ENCODE measurements at regions not wholly inside any gene's neighbourhood (a gene's known extent, or its start where the extent isn't known, plus 50 kb on each side); places are given as distances from the start of the nearest gene placed in this dataset.

GRCh38 chr1:30475966-30476365, 247.4 kb downstream of the MATN1 start:
- peaks cover 0 to 17% (median 0%) of the 10 kb centered on the region in 4 donors for H3K9me3 ChIP-seq
- H3K4me1 ChIP-seq: no peaks in the 10 kb centered on the region
- 70 to 73% methylated on average over 6 of the region's 6 CpGs for WGBS, 2 donors
- H3K36me3 ChIP-seq: no peaks in the 10 kb centered on the region
- H3K4me3 ChIP-seq: no peak overlapping the region
- no peak for DNase-seq (ENCODE audit: low spot score in 2 of 2)
- TF ChIP-seq POLR2A (IDR thresholded peaks at IDR 0.05) (no peak), CTCF (IDR thresholded peaks at IDR 0.05) (no peak), EP300 (IDR thresholded peaks at IDR 0.05) (no peak)
- H3K27me3 ChIP-seq: peaks cover 0 to 5% of the 10 kb centered on the region in 2 donors
- H3K27ac ChIP-seq: no peak overlapping the region

- TF ChIP-seq POLR2A (IDR thresholded peaks at IDR 0.05) (no peak), EP300 (IDR thresholded peaks at IDR 0.05) (no peak), CTCF (IDR thresholded peaks at IDR 0.05) (no peak)
- H3K4me1 ChIP-seq: no peaks in the 10 kb centered on the region
- no peak overlapping the region for H3K27ac ChIP-seq
- WGBS, 2 donors: 83 to 85% methylated on average over 9 of the region's 9 CpGs
- DNase-seq (ENCODE audit: low spot score in 2 of 2): no peak
- peaks cover 0 to 10% (median 0%) of the 10 kb centered on the region in 4 donors for H3K9me3 ChIP-seq
- no peak overlapping the region for H3K4me3 ChIP-seq
- no peaks in the 10 kb centered on the region for H3K36me3 ChIP-seq
- H3K27me3 ChIP-seq: peaks cover 0 to 5% of the 10 kb centered on the region in 2 donors
These were observed 248.2 kb downstream of the MATN1 start for GRCh38 chr1:30475201-30475600.

- 64 to 67% methylated on average over 9 of the region's 9 CpGs for WGBS, 2 donors
- Histone ChIP-seq H3K4me1 (no peaks in the 10 kb centered on the region), H3K36me3 (no peaks in the 10 kb centered on the region), H3K27ac (no peak overlapping the region), H3K4me3 (no peak overlapping the region), H3K9me3 (peaks cover 0 to 6% (median 0%) of the 10 kb centered on the region in 4 donors), H3K27me3 (peaks cover 0 to 1% of the 10 kb centered on the region in 2 donors)
- no peak for TF ChIP-seq EP300 (IDR thresholded peaks at IDR 0.05)
- no peak for TF ChIP-seq CTCF (IDR thresholded peaks at IDR 0.05)
- TF ChIP-seq POLR2A (IDR thresholded peaks at IDR 0.05): no peak
- DNase-seq (ENCODE audit: low spot score in 2 of 2): no peak
These were observed 248.6 kb downstream of the MATN1 start for GRCh38 chr1:30474818-30475200.

- no peaks in the 10 kb centered on the region for H3K27me3 ChIP-seq
- no peaks in the 10 kb centered on the region for H3K4me1 ChIP-seq
- no peak overlapping the region for H3K4me3 ChIP-seq
- 65 to 69% methylated on average over 6 to 8 of the region's 8 CpGs for WGBS, 2 donors
- TF ChIP-seq POLR2A (IDR thresholded peaks at IDR 0.05): no peak
- TF ChIP-seq EP300 (IDR thresholded peaks at IDR 0.05): no peak
- no peak for TF ChIP-seq CTCF (IDR thresholded peaks at IDR 0.05)
- peaks cover 0 to 3% (median 0%) of the 10 kb centered on the region in 4 donors for H3K9me3 ChIP-seq
- H3K36me3 ChIP-seq: no peaks in the 10 kb centered on the region
- H3K27ac ChIP-seq: no peak overlapping the region
- DNase-seq (ENCODE audit: low spot score in 2 of 2): no peak
These were observed 249.2 kb downstream of the MATN1 start for GRCh38 chr1:30473922-30474817.

GRCh38 chr1:30472526-30472925, 250.9 kb downstream of the MATN1 start:
- Histone ChIP-seq H3K4me3 (no peak overlapping the region), H3K27ac (no peak overlapping the region), H3K27me3 (no peaks in the 10 kb centered on the region), H3K9me3 (no peaks in the 10 kb centered on the region), H3K36me3 (no peaks in the 10 kb centered on the region), H3K4me1 (no peaks in the 10 kb centered on the region)
- TF ChIP-seq EP300 (IDR thresholded peaks at IDR 0.05): no peak
- no peak for TF ChIP-seq CTCF (IDR thresholded peaks at IDR 0.05)
- no peak for TF ChIP-seq POLR2A (IDR thresholded peaks at IDR 0.05)
- 68 to 76% methylated on average over 5 to 7 of the region's 7 CpGs for WGBS, 2 donors
- no peak for DNase-seq (ENCODE audit: low spot score in 2 of 2)
